SK-N-SH (cell line): ENCODE measurements at regions not wholly inside any gene's neighbourhood (a gene's known extent, or its start where the extent isn't known, plus 50 kb on each side); places are given as distances from the start of the nearest gene placed in this dataset.

Experiments used
- CTCF ChIA-PET: fragments of 300-600, 350-600 bp; formaldehyde crosslinking; extraction: SDS; loops from one replicate; lab custom pipeline; 2021; lab: Yijun Ruan, JAX
- POLR2A ChIA-PET: fragments of 350-600 bp; sonication (Branson Sonifier 250); formaldehyde crosslinking; extraction: SDS; loops from one replicate; lab custom pipeline; 2020; ENCODE audit warnings: antibody characterized with exemption, inconsistent platforms; lab: Yijun Ruan, JAX
- DNase-seq: peaks from one replicate; pipeline ENCODE4 v3.0.0; 2012
- H2AFZ ChIP-seq: fragments of 200-600 bp; sonication (generic); 2 replicates; pipeline ENCODE4 v1.8.1; 2016; ENCODE audit warnings: antibody characterized with exemption, mild to moderate bottlenecking, low read depth
- H3F3A ChIP-seq: fragments of 200-600 bp; sonication (generic); replicated peaks from 2 replicates; pipeline ENCODE3; 2016; ENCODE audit warnings: antibody characterized with exemption, mild to moderate bottlenecking; ENCODE audit not compliant: insufficient read depth
- H3K27ac ChIP-seq, 2 experiments: fragments of 200-500 bp in 1 of 2; fragments of 200-600 bp in 1 of 2; sonication (Bioruptor generic) in 1 of 2; sonication (generic), shearing (Covaris generic) in 1 of 2; 2 replicates each; pipeline versions ENCODE4 v1.5.1 to v1.6.1; 2014 to 2016; ENCODE audit warnings: low read depth in 2 of 2, inconsistent platforms in 1 of 2, low read length in 1 of 2, mild to moderate bottlenecking in 1 of 2, mixed read lengths in 1 of 2
- H3K27me3 ChIP-seq: fragments of 200-600 bp; sonication (generic), shearing (Covaris generic); 2 replicates; pipeline ENCODE4 v1.6.1; 2016; ENCODE audit warnings: mixed run types; ENCODE audit not compliant: insufficient read depth
- H3K36me3 ChIP-seq, 2 experiments: fragments of 200-500 bp in 1 of 2; fragments of 200-600 bp in 1 of 2; sonication (Bioruptor generic) in 1 of 2; sonication (generic) in 1 of 2; replicated peaks in 1 of 2; 2 replicates each; pipeline versions ENCODE3 to v1.5.1; 2014 to 2016; ENCODE audit warnings: low read length in 1 of 2, mild to moderate bottlenecking in 1 of 2; ENCODE audit not compliant: insufficient read depth in 2 of 2, control insufficient read depth in 1 of 2
- H3K4me1 ChIP-seq, 2 experiments: fragments of 200-500 bp in 1 of 2; fragments of 200-600 bp in 1 of 2; sonication (Bioruptor generic) in 1 of 2; sonication (generic), shearing (Covaris generic) in 1 of 2; 2 replicates each; pipeline versions ENCODE4 v1.5.1 to v1.6.1; 2014 to 2016; ENCODE audit warnings: low read depth in 1 of 2, low read length in 1 of 2, mixed run types in 1 of 2; ENCODE audit not compliant: insufficient read depth in 2 of 2, control insufficient read depth in 1 of 2
- H3K4me2 ChIP-seq: fragments of 200-600 bp; sonication (generic), shearing (Covaris generic); 2 replicates; pipeline ENCODE4 v1.6.1; 2017; ENCODE audit warnings: mixed run types
- H3K4me3 ChIP-seq, 2 experiments: fragments of 200-500 bp in 1 of 2; fragments of 200-600 bp in 1 of 2; sonication (Bioruptor generic) in 1 of 2; sonication (generic), shearing (Covaris generic) in 1 of 2; 2 replicates each; pipeline versions ENCODE4 v1.5.1 to v1.8.1; 2014 to 2016; ENCODE audit warnings: low read depth in 2 of 2, inconsistent platforms in 1 of 2, low read length in 1 of 2, mild to moderate bottlenecking in 1 of 2, mixed read lengths in 1 of 2, moderate library complexity in 1 of 2
- H3K79me2 ChIP-seq: fragments of 200-600 bp; sonication (generic); 2 replicates; pipeline ENCODE4 v1.8.1; 2017; ENCODE audit warnings: mild to moderate bottlenecking; ENCODE audit not compliant: insufficient read depth
- H3K9ac ChIP-seq: fragments of 200-600 bp; sonication (generic); 2 replicates; pipeline ENCODE4 v1.6.1; 2017; ENCODE audit warnings: mixed run types
- H3K9me2 ChIP-seq: fragments of 200-600 bp; sonication (generic); 2 replicates; pipeline ENCODE4 v1.6.1; 2017; ENCODE audit warnings: mixed run types
- H3K9me3 ChIP-seq: fragments of 200-600 bp; sonication (generic); 2 replicates; pipeline ENCODE4 v1.6.1; 2017; ENCODE audit warnings: mixed run types, mild to moderate bottlenecking, moderate library complexity
- H4K20me1 ChIP-seq: fragments of 200-600 bp; sonication (generic); 2 replicates; pipeline ENCODE4 v1.6.1; 2017; ENCODE audit warnings: mild to moderate bottlenecking, mixed run types; ENCODE audit not compliant: insufficient read depth
- CTCF ChIP-seq: fragments of 200-600 bp; sonication (generic); IDR thresholded peaks from 2 replicates; pipeline ENCODE4 v1.6.1; 2017; ENCODE audit warnings: antibody characterized with exemption, mild to moderate bottlenecking, moderate library complexity
- ELF1 ChIP-seq: IDR thresholded peaks from 2 replicates; pipeline ENCODE4 v1.4.0; 2012
- EP300 ChIP-seq, 2 experiments: IDR thresholded peaks; 2 replicates each; pipeline versions ENCODE4 v1.4.0 to v1.6.1; 2012; ENCODE audit warnings: borderline replicate concordance in 1 of 2, low read depth in 1 of 2, low read length in 1 of 2
- EZH2phosphoT487 ChIP-seq: fragments of 200-600 bp; sonication (generic); IDR thresholded peaks from 2 replicates; pipeline ENCODE4 v1.6.1; 2017; ENCODE audit warnings: low read depth, mixed run types, mild to moderate bottlenecking, antibody characterized with exemption, moderate library complexity, borderline replicate concordance
- FOSL2 ChIP-seq: IDR thresholded peaks from 2 replicates; pipeline ENCODE4 v1.4.0; 2012; ENCODE audit warnings: low read depth, mild to moderate bottlenecking, moderate library complexity, borderline replicate concordance
- FOXJ3 ChIP-seq: sonication (generic); formaldehyde crosslinking; IDR thresholded peaks from 2 replicates; pipeline ENCODE4 v1.5.1; 2020; ENCODE audit warnings: mild to moderate bottlenecking, missing genetic modification reagents
- FOXM1 ChIP-seq: IDR thresholded peaks from 2 replicates; pipeline ENCODE4 v1.4.0; 2012; ENCODE audit warnings: low read depth, mild to moderate bottlenecking
- GATA2 ChIP-seq: sonication (generic); formaldehyde crosslinking; IDR thresholded peaks from 2 replicates; pipeline ENCODE4 v1.5.0; 2020; ENCODE audit warnings: mild to moderate bottlenecking, missing genetic modification reagents
- JUND ChIP-seq: IDR thresholded peaks from 2 replicates; pipeline ENCODE4 v1.4.0; 2012
- MEF2A ChIP-seq: IDR thresholded peaks from 2 replicates; pipeline ENCODE4 v1.4.0; 2012; ENCODE audit warnings: low read depth, borderline replicate concordance
- PBX3 ChIP-seq: IDR thresholded peaks from 2 replicates; pipeline ENCODE4; 2012
- POLR2AphosphoS5 ChIP-seq: IDR thresholded peaks from 2 replicates; pipeline ENCODE4 v1.6.1; 2012; ENCODE audit warnings: low read depth, low read length
- RCOR1 ChIP-seq: fragments of 150-350 bp; IDR thresholded peaks from 2 replicates; pipeline ENCODE4 v1.6.1; 2017; ENCODE audit warnings: antibody characterized with exemption, low read length
- RXRA ChIP-seq: IDR thresholded peaks from 2 replicates; pipeline ENCODE4 v1.4.0; 2012; ENCODE audit warnings: low read depth, mild to moderate bottlenecking, borderline replicate concordance
- SIN3A ChIP-seq: IDR thresholded peaks from 2 replicates; pipeline ENCODE4 v1.6.1; 2012; ENCODE audit warnings: low read depth, mild to moderate bottlenecking, low read length, moderate library complexity, borderline replicate concordance
- SMC3 ChIP-seq: IDR thresholded peaks from 2 replicates; pipeline ENCODE4 v1.6.1; 2012; ENCODE audit warnings: low read depth, low read length, improper control_type of control experiment
- YY1 ChIP-seq: IDR thresholded peaks from 2 replicates; pipeline ENCODE4 v1.4.0; 2012; ENCODE audit warnings: low read depth, mild to moderate bottlenecking
- WGBS: methylation state at CpG from one replicate; pipeline ENCODE4 v1.1.6; 2017; ENCODE audit warnings: low lambda C conversion rate; 5-methylcytosine and 5-hydroxymethylcytosine counted together

GRCh38 chr4:38413524-38414341 is 250.3 kb upstream of the KLF3 start:
- Histone ChIP-seq H3K9ac (no peak overlapping the region), H3K9me3 (no peaks in the 10 kb centered on the region), H3K79me2 (no peaks in the 10 kb centered on the region), H3K4me2 (no peak overlapping the region), H3K27me3 (no peaks in the 10 kb centered on the region; the same call in 1 of the 2 replicates), H4K20me1 (no peaks in the 10 kb centered on the region), H3F3A (no peaks in the 10 kb centered on the region), H3K4me1 (no peaks in the 10 kb centered on the region), H2AFZ (no peak overlapping the region), H3K4me3 (no peak overlapping the region), H3K27ac (no peak overlapping the region), H3K9me2 (no peaks in the 10 kb centered on the region), H3K36me3 (no peaks in the 10 kb centered on the region)
- TF ChIP-seq ELF1: no peak
- no peak for TF ChIP-seq EZH2phosphoT487
- TF ChIP-seq SIN3A: no peak
- TF ChIP-seq JUND: no peak
- no peak for TF ChIP-seq FOXM1
- no peak for TF ChIP-seq RXRA
- TF ChIP-seq GATA2: no peak
- no peak for TF ChIP-seq PBX3
- TF ChIP-seq MEF2A: no peak
- TF ChIP-seq POLR2AphosphoS5: no peak
- no peak for TF ChIP-seq EP300 (IDR thresholded peaks at IDR 0.05; ENCODE audit: borderline replicate concordance in 1 of 2, low read depth in 1 of 2, low read length in 1 of 2)
- no peak for TF ChIP-seq FOSL2
- DNase-seq: no peak
- 62% methylated on average over 2 of the region's 2 CpGs for WGBS
- POLR2A ChIA-PET: no interaction called here
- CTCF ChIA-PET: no interaction called here

GRCh38 chr4:38414410-38414809 is 249.6 kb upstream of the KLF3 start:
- no peak overlapping the region for H3K4me2 ChIP-seq
- DNase-seq: no peak
- H3K36me3 ChIP-seq: no peaks in the 10 kb centered on the region
- no peaks in the 10 kb centered on the region for H3K4me1 ChIP-seq
- H4K20me1 ChIP-seq: no peaks in the 10 kb centered on the region
- ChIA-PET CTCF (no interaction called here), POLR2A (no interaction called here)
- no peaks in the 10 kb centered on the region; the same call in 1 of the 2 replicates for H3K27me3 ChIP-seq
- no peaks in the 10 kb centered on the region for H3K79me2 ChIP-seq
- no peak overlapping the region for H3K9ac ChIP-seq
- H3K9me2 ChIP-seq: no peaks in the 10 kb centered on the region
- no peaks in the 10 kb centered on the region for H3F3A ChIP-seq
- H3K4me3 ChIP-seq: no peak overlapping the region
- no peak overlapping the region for H2AFZ ChIP-seq
- no peak overlapping the region for H3K27ac ChIP-seq
- no peaks in the 10 kb centered on the region for H3K9me3 ChIP-seq
- TF ChIP-seq FOXJ3 (CRISPR knock-in tag) (no peak), MEF2A (no peak), YY1 (no peak), CTCF (no peak), RCOR1 (no peak), GATA2 (no peak), SMC3 (no peak)
